ENCODE measurements at regions not wholly inside any gene's neighbourhood (a gene's known extent, or its start where the extent isn't known, plus 50 kb on each side); places are given as distances from the start of the nearest gene placed in this dataset.

DNA sequence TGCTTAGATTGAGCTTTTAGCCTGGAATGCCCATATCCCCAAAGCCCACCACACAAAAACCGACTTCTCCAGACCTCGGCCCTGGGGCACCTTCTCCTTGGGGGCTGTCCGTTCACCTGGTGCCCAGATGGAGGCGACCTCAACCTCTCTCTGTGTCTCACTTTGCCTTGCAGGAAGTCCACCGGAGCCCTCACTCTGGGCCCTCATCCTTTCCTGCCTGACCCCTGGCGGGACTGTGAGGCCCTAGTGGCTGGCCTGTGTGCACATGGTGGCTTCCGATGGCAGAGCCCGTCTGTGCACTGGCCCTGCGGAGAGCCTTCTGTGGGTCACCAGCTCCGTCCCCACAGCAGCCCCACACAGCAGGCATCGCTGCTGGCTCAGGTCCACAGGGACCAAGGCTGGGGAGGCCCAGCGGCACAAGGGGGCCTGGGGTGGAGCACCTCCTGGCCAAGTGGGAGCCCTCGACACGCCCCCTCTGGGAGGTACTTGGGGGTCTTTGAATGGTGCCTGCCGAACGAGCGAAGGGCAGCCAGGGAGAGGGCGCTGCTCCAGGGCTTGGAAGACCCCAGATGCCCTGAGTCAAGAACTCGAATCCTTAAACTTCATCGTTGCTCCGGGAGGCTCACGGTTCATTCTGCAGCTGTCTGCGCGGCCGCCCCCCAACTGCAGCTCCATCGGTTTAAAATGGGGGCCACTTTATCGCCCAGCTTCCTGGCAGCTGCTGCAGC is 97.2 kb upstream of the ADRA2C start:
- H3K4me3 ChIP-seq (ENCODE audit: low read depth in 1 of 2, low read length in 2 of 2) = no peak overlapping the region
- no peak overlapping the region for H3K27ac ChIP-seq (ENCODE audit: low read depth, low read length)
- H3K9ac ChIP-seq (ENCODE audit: low read depth in 1 of 2, low read length in 2 of 2) = no peak overlapping the region
- H3K36me3 ChIP-seq (ENCODE audit: control insufficient read depth in 1 of 2, insufficient read depth in 2 of 2, low read length in 2 of 2) = no peaks in the 10 kb centered on the region
- no peaks in the 10 kb centered on the region for H3K4me1 ChIP-seq (ENCODE audit: control insufficient read depth in 1 of 2, insufficient read depth in 2 of 2, low read length in 2 of 2)
- H3K9me3 ChIP-seq (ENCODE audit: control insufficient read depth in 1 of 2, low read length in 2 of 2) = peaks cover 0 to 5% of the 10 kb centered on the region in 2 donors
- H3K27me3 ChIP-seq (ENCODE audit: control insufficient read depth in 1 of 2, insufficient read depth in 2 of 2, low read length in 2 of 2) = no peaks in the 10 kb centered on the region

DNA sequence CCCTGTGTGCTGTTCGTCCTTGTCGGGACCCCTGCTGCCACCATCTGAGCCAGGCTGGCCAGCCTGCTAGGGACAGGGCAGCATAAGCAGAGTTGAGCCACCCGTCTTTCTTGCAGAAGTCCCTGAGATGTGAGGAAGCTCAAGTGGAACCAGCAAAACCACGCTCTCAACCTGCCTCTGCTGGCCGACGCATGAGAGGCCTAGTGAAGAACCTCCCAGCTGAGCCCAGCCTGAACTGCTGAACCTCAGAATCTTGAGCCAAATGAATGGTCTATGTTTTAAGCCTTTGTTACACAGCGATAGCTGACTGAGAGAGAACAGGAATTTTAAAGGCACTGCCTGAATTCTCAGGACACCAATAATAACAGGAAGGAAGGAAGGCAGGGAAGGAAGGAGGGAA is 98.9 kb upstream of the ADRA2C start:
- H3K4me1 ChIP-seq (ENCODE audit: control insufficient read depth in 1 of 2, insufficient read depth in 2 of 2, low read length in 2 of 2) = no peaks in the 10 kb centered on the region

DNA sequence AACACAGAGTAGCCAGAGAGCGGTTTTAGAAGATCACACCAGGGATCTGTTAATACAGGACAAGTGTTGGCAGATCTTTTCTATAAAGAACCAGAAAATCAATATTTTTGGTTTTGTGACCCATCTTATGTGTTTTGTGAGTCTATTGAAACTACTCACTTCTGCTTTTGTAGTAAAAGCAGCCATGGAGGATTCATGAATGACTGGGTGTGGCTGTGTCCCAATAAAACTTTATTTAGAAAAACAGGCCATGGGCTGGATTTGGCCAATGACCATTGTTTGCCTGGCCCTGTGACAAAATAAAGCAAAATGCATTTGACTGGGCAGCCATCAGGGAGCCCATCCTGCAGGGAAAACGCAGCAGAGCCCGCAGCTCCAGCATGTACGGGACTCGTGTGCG is 99.9 kb upstream of the ADRA2C start:
- Histone ChIP-seq H3K9me3 (ENCODE audit: control insufficient read depth in 1 of 2, low read length in 2 of 2) (peaks cover 0 to 5% of the 10 kb centered on the region in 2 donors), H3K27me3 (ENCODE audit: control insufficient read depth in 1 of 2, insufficient read depth in 2 of 2, low read length in 2 of 2) (no peaks in the 10 kb centered on the region), H3K9ac (ENCODE audit: low read depth in 1 of 2, low read length in 2 of 2) (no peak overlapping the region), H3K27ac (ENCODE audit: low read depth, low read length) (no peak overlapping the region), H3K4me3 (ENCODE audit: low read depth in 1 of 2, low read length in 2 of 2) (no peak overlapping the region), H3K36me3 (ENCODE audit: control insufficient read depth in 1 of 2, insufficient read depth in 2 of 2, low read length in 2 of 2) (no peaks in the 10 kb centered on the region), H3K4me1 (ENCODE audit: control insufficient read depth in 1 of 2, insufficient read depth in 2 of 2, low read length in 2 of 2) (no peaks in the 10 kb centered on the region)

More for the DNA sequence above, 98.9 kb upstream of the ADRA2C start:
- H3K27me3 ChIP-seq (ENCODE audit: control insufficient read depth in 1 of 2, insufficient read depth in 2 of 2, low read length in 2 of 2) = no peaks in the 10 kb centered on the region
- peaks cover 0 to 5% of the 10 kb centered on the region in 2 donors for H3K9me3 ChIP-seq (ENCODE audit: control insufficient read depth in 1 of 2, low read length in 2 of 2)
- H3K36me3 ChIP-seq (ENCODE audit: control insufficient read depth in 1 of 2, insufficient read depth in 2 of 2, low read length in 2 of 2) = no peaks in the 10 kb centered on the region
- H3K9ac ChIP-seq (ENCODE audit: low read depth in 1 of 2, low read length in 2 of 2) = no peak overlapping the region
- H3K27ac ChIP-seq (ENCODE audit: low read depth, low read length) = no peak overlapping the region
- H3K4me3 ChIP-seq (ENCODE audit: low read depth in 1 of 2, low read length in 2 of 2) = no peak overlapping the region

DNA sequence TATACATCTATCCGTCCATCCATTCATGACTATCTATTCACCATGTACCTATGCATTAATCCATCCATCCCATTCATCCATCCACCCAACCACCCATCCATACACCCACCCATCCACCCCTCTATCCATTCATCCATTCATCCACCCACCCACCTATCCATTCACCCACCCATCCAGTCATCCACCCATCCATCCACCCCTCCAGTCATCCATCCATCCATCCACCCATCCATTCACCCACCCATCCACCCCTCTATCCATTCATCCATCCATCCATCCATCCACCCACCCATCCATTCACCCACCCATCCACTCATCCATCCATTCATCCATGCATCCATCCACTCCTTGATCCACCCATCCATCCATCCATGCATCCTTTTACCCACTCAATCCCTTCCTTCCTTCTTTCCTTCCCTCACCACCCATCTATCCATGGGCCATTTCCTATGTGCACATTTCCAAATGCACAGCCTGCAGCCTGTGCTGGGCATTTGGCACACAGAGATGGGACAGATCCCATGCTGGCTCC is 100.8 kb upstream of the ADRA2C start:
- Histone ChIP-seq H3K4me1 (ENCODE audit: control insufficient read depth in 1 of 2, insufficient read depth in 2 of 2, low read length in 2 of 2) (no peaks in the 10 kb centered on the region), H3K27ac (ENCODE audit: low read depth, low read length) (no peak overlapping the region), H3K36me3 (ENCODE audit: control insufficient read depth in 1 of 2, insufficient read depth in 2 of 2, low read length in 2 of 2) (no peaks in the 10 kb centered on the region), H3K4me3 (ENCODE audit: low read depth in 1 of 2, low read length in 2 of 2) (no peak overlapping the region), H3K9ac (ENCODE audit: low read depth in 1 of 2, low read length in 2 of 2) (no peak overlapping the region), H3K9me3 (ENCODE audit: control insufficient read depth in 1 of 2, low read length in 2 of 2) (peaks cover 0 to 5% of the 10 kb centered on the region in 2 donors), H3K27me3 (ENCODE audit: control insufficient read depth in 1 of 2, insufficient read depth in 2 of 2, low read length in 2 of 2) (peaks cover 2 to 4% of the 10 kb centered on the region in 2 donors)

DNA sequence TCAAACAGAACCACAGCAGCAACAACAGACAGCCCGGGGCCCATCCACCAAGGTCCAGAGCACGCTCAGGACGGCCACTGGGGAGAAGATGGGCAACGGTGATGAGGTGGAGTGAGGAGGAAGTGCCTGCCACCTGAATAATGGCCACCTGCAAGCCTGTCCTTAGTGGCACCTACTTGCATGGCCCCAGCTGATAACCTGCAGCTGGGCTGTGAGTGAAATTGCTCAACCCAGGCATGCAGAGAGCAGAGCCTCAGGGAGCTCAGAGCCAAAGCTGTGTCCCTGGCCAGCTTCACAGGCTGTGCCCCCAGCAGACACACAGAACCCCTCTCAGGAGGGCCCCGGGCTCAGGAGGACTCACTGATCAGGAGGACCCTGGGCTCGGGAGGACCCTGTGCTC is 102.4 kb upstream of the ADRA2C start:
- Histone ChIP-seq H3K27me3 (ENCODE audit: control insufficient read depth in 1 of 2, insufficient read depth in 2 of 2, low read length in 2 of 2) (peaks cover 3 to 8% of the 10 kb centered on the region in 2 donors), H3K4me3 (ENCODE audit: low read depth in 1 of 2, low read length in 2 of 2) (no peak overlapping the region), H3K9ac (ENCODE audit: low read depth in 1 of 2, low read length in 2 of 2) (no peak overlapping the region), H3K36me3 (ENCODE audit: control insufficient read depth in 1 of 2, insufficient read depth in 2 of 2, low read length in 2 of 2) (no peaks in the 10 kb centered on the region), H3K9me3 (ENCODE audit: control insufficient read depth in 1 of 2, low read length in 2 of 2) (peaks cover 0 to 5% of the 10 kb centered on the region in 2 donors), H3K27ac (ENCODE audit: low read depth, low read length) (no peak overlapping the region), H3K4me1 (ENCODE audit: control insufficient read depth in 1 of 2, insufficient read depth in 2 of 2, low read length in 2 of 2) (no peaks in the 10 kb centered on the region)

DNA sequence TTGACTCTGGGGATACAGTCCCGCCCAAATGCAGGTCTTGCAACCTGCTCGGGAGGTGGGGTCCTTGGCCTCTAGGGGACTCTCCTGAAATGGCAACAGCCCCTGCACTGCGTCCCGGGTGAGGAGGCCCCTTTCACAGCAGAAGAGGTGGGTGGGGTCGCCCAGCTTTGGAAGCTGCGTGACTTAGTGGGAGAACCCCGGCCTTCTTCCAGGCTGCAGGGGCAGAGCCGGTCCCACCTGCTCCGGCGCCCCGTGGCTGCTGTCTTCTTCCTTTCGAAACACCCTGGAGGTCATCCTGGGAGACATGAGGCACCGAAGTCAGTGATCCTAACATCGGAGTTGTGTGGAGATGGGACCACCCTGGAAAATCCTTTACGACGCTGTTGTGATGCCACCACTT is 103.7 kb upstream of the ADRA2C start:
- no peaks in the 10 kb centered on the region for H3K4me1 ChIP-seq (ENCODE audit: control insufficient read depth in 1 of 2, insufficient read depth in 2 of 2, low read length in 2 of 2)
- peaks cover 0 to 5% of the 10 kb centered on the region in 2 donors for H3K9me3 ChIP-seq (ENCODE audit: control insufficient read depth in 1 of 2, low read length in 2 of 2)
- no peaks in the 10 kb centered on the region for H3K36me3 ChIP-seq (ENCODE audit: control insufficient read depth in 1 of 2, insufficient read depth in 2 of 2, low read length in 2 of 2)
- H3K27me3 ChIP-seq (ENCODE audit: control insufficient read depth in 1 of 2, insufficient read depth in 2 of 2, low read length in 2 of 2) = peaks cover 3 to 8% of the 10 kb centered on the region in 2 donors
- H3K9ac ChIP-seq (ENCODE audit: low read depth in 1 of 2, low read length in 2 of 2) = no peak overlapping the region
- H3K4me3 ChIP-seq (ENCODE audit: low read depth in 1 of 2, low read length in 2 of 2) = no peak overlapping the region
- no peak overlapping the region for H3K27ac ChIP-seq (ENCODE audit: low read depth, low read length)

DNA sequence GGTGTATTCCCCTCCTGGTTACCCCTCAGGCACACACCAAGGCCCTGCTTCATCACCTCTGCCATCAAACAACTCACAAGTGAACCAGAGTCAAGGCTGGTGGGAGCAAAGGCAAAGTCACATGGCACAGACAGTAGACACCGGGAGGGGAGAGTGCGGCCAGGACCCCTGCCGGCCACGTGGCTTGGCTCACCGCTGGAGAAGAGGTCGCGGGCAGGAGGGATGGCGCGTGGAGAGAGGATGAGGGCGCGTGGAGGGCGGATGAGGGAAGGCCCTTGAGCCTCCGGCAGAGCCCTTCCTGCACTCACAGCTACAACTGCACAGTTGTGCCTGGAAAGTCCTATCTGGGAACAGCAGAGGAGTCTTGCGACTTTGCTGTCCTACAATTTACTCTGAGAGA is 104.2 kb upstream of the ADRA2C start:
- Histone ChIP-seq H3K4me3 (ENCODE audit: low read depth in 1 of 2, low read length in 2 of 2) (no peak overlapping the region), H3K27ac (ENCODE audit: low read depth, low read length) (no peak overlapping the region), H3K4me1 (ENCODE audit: control insufficient read depth in 1 of 2, insufficient read depth in 2 of 2, low read length in 2 of 2) (no peaks in the 10 kb centered on the region), H3K9me3 (ENCODE audit: control insufficient read depth in 1 of 2, low read length in 2 of 2) (peaks cover 0 to 1% of the 10 kb centered on the region in 2 donors), H3K27me3 (ENCODE audit: control insufficient read depth in 1 of 2, insufficient read depth in 2 of 2, low read length in 2 of 2) (peaks cover 3 to 8% of the 10 kb centered on the region in 2 donors), H3K9ac (ENCODE audit: low read depth in 1 of 2, low read length in 2 of 2) (no peak overlapping the region), H3K36me3 (ENCODE audit: control insufficient read depth in 1 of 2, insufficient read depth in 2 of 2, low read length in 2 of 2) (no peaks in the 10 kb centered on the region)

DNA sequence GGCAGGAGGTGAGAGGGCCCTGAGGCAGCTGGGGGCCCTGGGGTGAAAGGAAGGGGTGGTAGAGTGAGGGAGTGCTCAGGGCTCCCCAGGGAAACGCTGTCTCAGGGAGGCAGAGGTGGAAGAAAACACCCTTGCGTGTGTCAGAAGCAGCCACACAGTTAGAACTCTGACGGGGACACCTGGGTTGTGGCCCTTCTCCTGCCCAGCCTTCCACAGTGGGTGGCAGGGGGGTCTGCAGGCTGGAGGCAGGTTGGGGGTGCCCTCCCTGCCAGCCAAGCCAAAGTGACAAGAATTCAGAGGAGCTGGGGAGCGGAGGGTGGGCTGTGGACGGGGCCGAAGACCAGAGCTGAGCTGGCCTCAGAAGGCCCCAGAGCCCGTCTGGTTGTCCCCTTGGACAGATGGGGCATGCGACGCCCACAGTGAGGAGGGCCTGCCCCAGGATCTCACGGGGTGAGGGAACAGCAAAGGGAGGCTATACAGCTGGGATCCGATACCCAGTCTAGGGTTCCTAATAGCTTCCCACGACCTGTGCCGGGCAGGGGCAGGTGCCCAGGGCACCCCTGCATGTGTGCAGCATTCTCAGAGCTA is 105.2 kb upstream of the ADRA2C start:
- Histone ChIP-seq H3K27me3 (ENCODE audit: control insufficient read depth in 1 of 2, insufficient read depth in 2 of 2, low read length in 2 of 2) (peaks cover 3 to 8% of the 10 kb centered on the region in 2 donors), H3K36me3 (ENCODE audit: control insufficient read depth in 1 of 2, insufficient read depth in 2 of 2, low read length in 2 of 2) (no peaks in the 10 kb centered on the region), H3K4me1 (ENCODE audit: control insufficient read depth in 1 of 2, insufficient read depth in 2 of 2, low read length in 2 of 2) (no peaks in the 10 kb centered on the region), H3K4me3 (ENCODE audit: low read depth in 1 of 2, low read length in 2 of 2) (no peak overlapping the region), H3K27ac (ENCODE audit: low read depth, low read length) (no peak overlapping the region), H3K9me3 (ENCODE audit: control insufficient read depth in 1 of 2, low read length in 2 of 2) (no peaks in the 10 kb centered on the region), H3K9ac (ENCODE audit: low read depth in 1 of 2, low read length in 2 of 2) (no peak overlapping the region)

DNA sequence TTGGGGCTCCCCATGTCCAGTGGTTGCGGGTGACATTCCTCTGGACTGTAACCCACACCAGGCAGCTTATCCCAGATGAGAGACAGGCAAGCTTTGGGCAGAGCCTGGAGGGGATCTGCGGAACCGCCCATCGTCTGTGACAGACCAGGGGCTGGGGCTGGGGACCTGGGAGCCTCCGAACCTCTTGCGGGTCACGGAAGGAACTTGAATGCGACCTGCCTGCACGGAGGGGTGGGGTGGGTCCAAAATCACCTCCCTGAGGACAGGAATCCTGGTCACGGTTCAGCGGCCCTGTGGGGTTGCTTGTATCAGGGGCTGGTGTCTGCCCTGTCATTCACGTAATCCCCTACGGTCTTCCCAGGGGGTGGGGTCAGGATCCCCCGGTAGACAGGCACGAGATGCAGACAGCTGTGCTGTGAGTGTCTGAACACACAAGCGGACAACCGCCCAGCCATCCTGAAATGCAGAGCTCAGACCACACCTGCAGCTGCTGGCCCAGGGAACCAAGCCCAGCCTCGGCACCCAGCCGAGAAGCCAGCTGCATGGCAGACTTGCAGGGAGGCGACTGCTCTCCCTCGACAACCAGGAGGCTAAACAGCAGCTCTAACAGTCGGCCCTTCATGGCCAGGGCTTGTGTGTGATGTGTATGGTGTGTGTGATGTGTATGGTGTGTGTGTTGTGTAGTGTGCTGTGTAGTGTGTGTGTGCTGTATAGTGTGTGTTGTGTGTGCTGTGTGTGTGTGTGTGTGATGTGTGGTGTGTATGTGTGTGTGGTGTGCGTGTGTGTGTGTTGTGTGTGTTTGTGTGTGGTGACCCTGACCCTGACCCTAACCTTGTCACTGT is 105.9 kb upstream of the ADRA2C start:
- H3K4me3 ChIP-seq (ENCODE audit: low read depth in 1 of 2, low read length in 2 of 2) = no peak overlapping the region

DNA sequence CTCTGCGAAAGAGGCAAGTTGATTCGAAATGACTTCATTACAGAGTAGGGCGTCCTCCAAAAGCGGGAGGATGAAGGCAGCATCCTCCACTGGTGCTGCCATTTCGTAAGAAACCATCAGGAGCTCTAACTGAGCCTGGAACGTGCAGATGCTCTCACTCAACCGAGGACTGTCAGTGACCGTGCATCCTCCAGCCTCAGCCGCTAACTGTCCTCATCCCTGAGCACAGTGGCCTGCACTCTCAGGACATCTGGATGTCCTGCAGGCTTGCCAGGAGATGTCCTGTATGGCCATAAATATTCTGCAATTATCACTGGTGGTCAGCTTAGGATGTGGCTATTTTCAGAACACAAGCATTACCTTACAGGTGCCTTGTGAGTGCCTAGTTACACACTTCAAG is 107.1 kb upstream of the ADRA2C start:
- Histone ChIP-seq H3K4me3 (ENCODE audit: low read depth in 1 of 2, low read length in 2 of 2) (no peak overlapping the region), H3K9ac (ENCODE audit: low read depth in 1 of 2, low read length in 2 of 2) (no peak overlapping the region), H3K4me1 (ENCODE audit: control insufficient read depth in 1 of 2, insufficient read depth in 2 of 2, low read length in 2 of 2) (no peaks in the 10 kb centered on the region), H3K36me3 (ENCODE audit: control insufficient read depth in 1 of 2, insufficient read depth in 2 of 2, low read length in 2 of 2) (no peaks in the 10 kb centered on the region), H3K27me3 (ENCODE audit: control insufficient read depth in 1 of 2, insufficient read depth in 2 of 2, low read length in 2 of 2) (peaks cover 3 to 8% of the 10 kb centered on the region in 2 donors), H3K9me3 (ENCODE audit: control insufficient read depth in 1 of 2, low read length in 2 of 2) (no peaks in the 10 kb centered on the region), H3K27ac (ENCODE audit: low read depth, low read length) (no peak overlapping the region)

More for the DNA sequence above, 105.9 kb upstream of the ADRA2C start:
- Histone ChIP-seq H3K9ac (ENCODE audit: low read depth in 1 of 2, low read length in 2 of 2) (no peak overlapping the region), H3K9me3 (ENCODE audit: control insufficient read depth in 1 of 2, low read length in 2 of 2) (no peaks in the 10 kb centered on the region), H3K4me1 (ENCODE audit: control insufficient read depth in 1 of 2, insufficient read depth in 2 of 2, low read length in 2 of 2) (no peaks in the 10 kb centered on the region), H3K36me3 (ENCODE audit: control insufficient read depth in 1 of 2, insufficient read depth in 2 of 2, low read length in 2 of 2) (no peaks in the 10 kb centered on the region), H3K27me3 (ENCODE audit: control insufficient read depth in 1 of 2, insufficient read depth in 2 of 2, low read length in 2 of 2) (peaks cover 3 to 8% of the 10 kb centered on the region in 2 donors), H3K27ac (ENCODE audit: low read depth, low read length) (no peak overlapping the region)

All from duodenal mucosa (tissue), 2 donors.